Bone marrow (tissue), 2 donors: ENCODE measurements at regions not wholly inside any gene's neighbourhood (a gene's known extent, or its start where the extent isn't known, plus 50 kb on each side); places are given as distances from the start of the nearest gene placed in this dataset.

Source experiments
- DNase-seq, 2 donors: peaks; one replicate each; lab custom pipeline; 2025; lab: John Stamatoyannopoulos, UW

DNA sequence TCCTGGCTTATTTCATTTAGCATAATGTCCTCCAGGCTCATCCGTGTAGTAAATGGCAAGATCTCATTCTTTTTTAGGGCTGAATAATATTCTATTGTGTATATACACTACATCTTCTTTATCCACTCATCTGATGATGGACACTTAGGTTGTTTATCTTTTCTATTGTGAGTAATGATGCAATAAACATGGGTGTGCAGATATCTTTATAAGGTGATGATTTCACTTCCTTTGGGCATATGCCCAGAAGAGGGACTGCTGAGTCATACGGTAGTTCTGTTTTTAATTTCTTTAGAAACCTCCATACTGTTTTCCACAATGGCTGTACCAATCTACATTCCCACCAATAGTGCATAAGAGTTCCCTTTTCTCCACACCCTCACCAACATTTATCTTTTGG is 317.6 kb upstream of the CNKSR2 start:
- DNase-seq: no peak

GRCh38 chrX:21047034-21047455 is 327.2 kb upstream of the CNKSR2 start:
- no peak for DNase-seq

GRCh38 chrX:21014326-21014725 is 359.9 kb upstream of the CNKSR2 start:
- no peak for DNase-seq

- DNase-seq: no peak
Observed at GRCh38 chrX:21004835-21005234, 369.4 kb upstream of the CNKSR2 start.

GRCh38 chrX:20995829-20996228 is 378.4 kb upstream of the CNKSR2 start:
- no peak for DNase-seq

GRCh38 chrX:20989361-20989760 is 384.9 kb upstream of the CNKSR2 start:
- DNase-seq: no peak

GRCh38 chrX:20988804-20989203 is 385.4 kb upstream of the CNKSR2 start:
- no peak for DNase-seq

- DNase-seq: no peak
Observed at GRCh38 chrX:20988118-20988517, 386.1 kb upstream of the CNKSR2 start.

GRCh38 chrX:20980426-20980825 is 393.8 kb upstream of the CNKSR2 start:
- DNase-seq: no peak

- no peak for DNase-seq
Observed at GRCh38 chrX:20974326-20974725, 399.9 kb upstream of the CNKSR2 start.

GRCh38 chrX:20973038-20973437 is 401.2 kb upstream of the CNKSR2 start:
- DNase-seq: no peak

DNA sequence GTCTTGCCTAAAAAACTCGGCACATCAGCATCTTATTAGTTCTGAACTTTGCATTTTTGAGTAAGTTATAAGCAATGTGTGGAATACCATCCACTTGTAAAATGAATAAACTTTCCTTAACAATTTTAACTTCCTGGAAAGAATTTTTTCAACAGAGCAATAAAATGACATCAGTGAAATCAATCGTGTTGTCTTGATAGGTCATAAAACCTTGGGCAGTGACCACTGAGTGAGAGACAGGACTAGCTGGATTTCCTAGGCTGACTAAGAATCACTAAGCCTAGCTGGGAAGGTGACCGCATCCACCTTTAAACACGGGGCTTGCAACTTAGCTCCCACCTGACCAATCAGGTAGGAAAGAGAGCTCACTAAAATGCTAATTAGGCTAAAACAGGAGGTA is 403.0 kb upstream of the CNKSR2 start:
- DNase-seq: no peak

DNA sequence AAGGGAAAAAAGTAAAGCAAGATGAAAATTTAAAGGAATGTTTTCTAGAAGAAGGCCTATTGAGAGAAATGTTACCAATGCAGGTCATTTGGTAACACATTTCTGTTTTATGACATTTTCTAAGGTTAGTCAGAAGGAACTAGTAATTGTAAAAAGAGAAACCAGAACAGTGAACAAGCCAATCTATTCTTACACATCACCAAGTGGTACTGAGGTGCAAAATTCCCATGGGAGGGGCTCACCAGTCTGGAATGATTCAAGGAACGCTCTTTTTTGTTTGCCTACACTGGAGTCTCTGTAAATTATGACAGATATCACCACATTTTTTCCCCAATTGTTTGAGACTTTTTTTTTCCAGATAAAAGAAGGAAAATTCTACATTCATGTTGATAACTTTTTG is 404.7 kb upstream of the CNKSR2 start:
- no peak for DNase-seq

- DNase-seq: no peak
Observed at GRCh38 chrX:20968996-20969395, 405.2 kb upstream of the CNKSR2 start.

DNA sequence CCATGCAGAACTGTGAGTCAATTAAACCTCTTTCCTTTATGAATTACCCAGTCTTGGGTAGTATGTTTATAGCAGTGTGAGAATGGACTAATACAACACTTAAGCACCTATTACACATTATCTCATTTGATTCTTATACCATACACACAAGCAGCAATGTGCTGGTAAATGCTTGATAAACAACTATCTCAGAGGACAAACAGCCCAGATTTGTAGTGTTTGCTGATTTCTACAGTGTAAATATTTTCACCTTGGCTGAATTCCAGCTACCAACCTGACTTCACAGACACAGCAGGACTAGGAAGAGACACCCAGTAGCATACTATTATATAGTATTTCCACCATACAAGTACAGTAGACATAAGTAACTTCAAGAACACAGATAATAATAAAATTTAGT is 406.5 kb upstream of the CNKSR2 start:
- no peak for DNase-seq

GRCh38 chrX:20965270-20966044 is 408.8 kb upstream of the CNKSR2 start:
- no peak for DNase-seq

DNA sequence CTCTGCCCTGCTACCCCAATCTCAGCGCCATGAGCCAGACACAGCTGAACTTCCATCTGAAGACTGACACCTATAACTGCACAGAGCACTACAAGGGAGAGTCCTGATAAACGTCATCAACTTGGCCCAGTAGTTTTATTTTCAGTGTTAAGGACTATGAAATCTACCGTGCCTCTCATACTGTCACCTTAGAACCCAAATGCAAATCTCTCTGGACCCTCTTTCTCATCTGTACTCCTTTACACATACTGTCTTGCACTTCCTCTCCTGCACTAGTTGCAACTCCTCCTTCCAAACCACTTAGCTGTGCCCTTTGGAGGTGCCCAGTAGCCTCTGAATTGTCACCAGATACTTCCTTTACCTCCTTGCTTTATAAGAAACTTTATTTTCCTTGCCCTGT is 420.2 kb upstream of the CNKSR2 start:
- DNase-seq: no peak

DNA sequence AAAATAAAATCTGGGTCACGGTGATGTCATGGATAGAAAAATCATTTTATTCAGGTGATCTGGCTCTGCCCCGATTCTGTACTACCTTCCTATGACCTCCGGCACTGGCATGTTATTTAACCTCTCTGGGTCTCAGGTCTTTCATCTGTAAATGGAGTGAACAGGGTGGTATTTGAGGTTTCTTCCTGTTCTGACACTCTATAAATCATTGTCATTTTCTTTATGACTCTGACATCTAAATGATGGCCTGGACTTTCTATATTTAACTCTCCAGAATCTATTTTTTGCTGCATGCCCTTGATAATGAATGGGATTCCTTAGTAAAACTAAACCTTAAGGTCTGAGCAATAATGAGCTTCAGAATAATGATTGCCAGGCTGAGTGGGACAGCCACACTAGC is 422.0 kb upstream of the CNKSR2 start:
- DNase-seq: no peak

DNA sequence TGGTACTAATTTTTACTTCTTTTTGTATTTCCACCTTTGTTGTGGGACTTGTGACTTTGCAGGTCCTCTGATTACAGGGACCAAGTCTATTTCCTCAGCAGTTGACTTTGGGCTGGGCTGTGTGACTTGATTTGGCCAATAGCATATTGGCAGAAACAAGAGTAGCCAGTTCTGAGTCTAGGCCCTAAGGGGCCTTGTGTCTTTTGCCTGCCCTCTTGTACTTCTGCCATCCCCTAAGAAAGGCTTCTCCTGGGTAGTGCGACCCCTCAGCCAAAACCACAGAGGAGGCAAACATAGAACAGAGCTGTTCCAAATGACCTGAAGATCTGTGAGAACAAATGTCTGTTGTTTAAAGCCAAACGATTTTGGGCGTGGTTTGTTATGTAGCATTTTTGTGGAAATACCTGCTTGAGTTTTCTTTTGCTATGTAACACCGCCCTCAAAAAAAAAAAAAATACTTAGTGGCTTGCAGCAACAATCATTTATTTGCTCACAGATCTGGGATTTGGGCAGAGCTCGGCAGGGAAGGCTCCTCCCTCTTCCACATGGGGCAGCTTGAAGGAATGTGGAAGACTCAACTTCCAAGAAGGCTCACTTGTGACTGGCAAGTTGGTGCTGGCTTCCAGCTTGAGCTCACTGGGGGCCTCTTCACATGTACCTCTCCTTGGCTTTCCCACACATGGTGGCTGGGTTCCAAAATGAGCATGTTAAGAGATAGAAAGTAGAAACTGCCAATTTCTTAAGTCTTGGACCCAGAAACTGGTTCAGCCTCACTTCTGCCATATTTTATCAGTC is 423.0 kb upstream of the CNKSR2 start:
- DNase-seq: no peak

- DNase-seq: no peak
Observed at GRCh38 chrX:20947411-20947912, 426.8 kb upstream of the CNKSR2 start.

DNA sequence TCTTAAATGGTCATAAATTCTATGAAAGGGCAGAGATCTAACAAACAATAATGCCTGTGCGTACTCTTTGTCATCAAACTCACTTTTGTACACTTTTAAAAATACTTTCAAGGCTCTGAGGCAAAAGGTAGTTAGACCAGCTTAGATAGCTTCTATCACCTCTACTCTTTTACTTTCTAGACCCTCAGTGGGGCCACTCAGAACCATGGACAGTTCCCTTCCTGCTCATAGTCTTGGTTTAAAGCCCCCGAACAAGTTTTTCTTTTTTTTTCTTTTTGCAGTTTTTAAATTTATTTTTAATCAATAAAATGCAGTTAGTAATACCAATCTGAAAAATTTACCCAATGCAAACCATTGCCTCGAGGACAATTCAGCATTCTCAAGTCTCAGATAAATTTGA is 460.5 kb upstream of the CNKSR2 start:
- DNase-seq: no peak

- DNase-seq: no peak
Observed at GRCh38 chrX:20906571-20906970, 467.6 kb upstream of the CNKSR2 start.

GRCh38 chrX:20884565-20884964 is 489.7 kb upstream of the CNKSR2 start:
- DNase-seq: no peak
